GM21528 (cell line): ENCODE measurements at regions not wholly inside any gene's neighbourhood (a gene's known extent, or its start where the extent isn't known, plus 50 kb on each side); places are given as distances from the start of the nearest gene placed in this dataset.

Source experiments
- ATAC-seq: cut with Tn5 transposase; IDR thresholded peaks from one replicate; pipeline ENCODE4 v1.9.1; 2021; ENCODE audit warnings: mild to moderate bottlenecking, moderate library complexity; ENCODE audit not compliant: unreplicated experiment, low FRiP score

DNA sequence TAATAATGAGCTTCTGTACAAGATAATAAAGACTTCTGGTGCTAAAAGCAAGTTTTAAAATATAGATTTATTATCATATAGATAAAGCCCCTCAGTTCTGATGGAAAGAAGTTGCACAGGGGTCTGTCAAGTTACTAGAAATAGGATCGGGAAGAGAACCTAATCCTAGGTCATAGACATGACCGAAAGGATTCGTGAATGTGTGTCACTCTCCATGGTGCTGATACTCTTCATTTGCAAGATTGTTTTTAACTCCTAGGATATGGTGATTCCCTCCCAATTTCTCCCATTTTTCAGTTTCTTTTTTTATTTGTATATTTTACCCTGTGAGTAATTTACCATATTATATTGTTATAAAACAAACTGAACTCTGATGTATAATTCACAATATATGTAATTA, 58.9 kb upstream of the CTNNA2 start:
- no peak for ATAC-seq

GRCh38 chr2:79452651-79453050, 60.2 kb upstream of the CTNNA2 start:
- ATAC-seq, result no peak

DNA sequence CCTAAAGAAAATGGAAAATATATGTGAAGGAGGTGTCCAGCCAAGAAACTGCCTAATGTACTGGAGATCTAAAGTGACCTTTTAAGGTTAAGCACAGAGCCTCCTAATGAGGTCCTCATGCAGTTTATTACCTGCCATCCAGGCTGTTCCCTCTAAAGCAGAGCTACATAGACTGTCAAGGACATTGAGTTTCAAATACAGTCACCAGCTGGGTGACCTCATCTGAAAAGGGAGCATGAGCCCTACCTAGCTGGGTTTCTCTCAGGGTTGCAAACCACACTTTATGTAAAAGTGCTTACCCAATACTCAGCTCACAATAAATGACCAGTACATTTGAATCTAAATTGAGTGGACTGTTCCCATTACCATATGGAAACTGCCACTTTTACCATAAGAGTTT, 65.4 kb upstream of the CTNNA2 start:
- ATAC-seq, result no peak

- ATAC-seq, result no peak
Measured at GRCh38 chr2:79446313-79446712, 66.5 kb upstream of the CTNNA2 start.

DNA sequence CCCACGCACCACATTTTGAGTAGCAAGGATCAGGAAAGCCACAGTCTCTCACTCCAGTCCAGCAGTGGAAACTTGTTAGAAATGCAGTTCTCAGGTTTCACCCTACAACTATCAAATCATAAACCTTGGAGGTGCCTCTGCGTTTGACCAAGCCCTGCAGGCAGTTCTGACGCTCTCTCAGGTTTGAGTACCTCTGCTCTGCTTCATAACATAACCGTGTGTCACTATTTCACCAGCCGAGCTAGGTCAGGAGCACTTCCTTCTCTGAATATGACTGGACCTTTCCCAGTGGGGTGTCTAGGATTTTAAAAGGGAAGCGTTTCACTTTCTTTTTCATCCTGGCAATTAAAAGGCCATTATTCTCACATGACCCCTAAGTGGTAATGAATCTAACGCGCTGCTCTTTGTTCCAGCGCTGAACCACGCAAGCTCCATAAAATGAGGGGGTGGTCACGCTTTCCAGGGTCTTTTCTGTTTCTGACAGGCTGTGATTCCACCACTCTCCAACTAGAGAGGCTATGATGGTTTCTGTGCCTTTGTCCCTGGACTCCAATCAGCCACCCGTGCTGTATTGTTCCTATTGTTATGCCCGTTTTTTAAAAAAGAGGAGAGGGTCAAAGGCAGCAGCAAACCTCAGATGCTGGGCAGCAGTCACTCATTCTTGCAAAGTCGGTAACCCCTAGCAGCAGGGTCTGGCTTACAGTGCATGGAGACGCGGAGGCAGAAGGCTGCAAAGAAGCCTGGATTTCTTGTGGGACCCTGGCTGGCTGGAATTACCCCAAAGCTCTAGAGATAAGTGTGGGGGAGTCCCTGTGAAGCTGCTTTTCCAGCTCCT, 75.2 kb upstream of the CTNNA2 start:
- no peak for ATAC-seq

- no peak for ATAC-seq
Measured at GRCh38 chr2:79434362-79434761, 78.5 kb upstream of the CTNNA2 start.

- ATAC-seq, result no peak
Measured at GRCh38 chr2:79432731-79433146, 80.1 kb upstream of the CTNNA2 start.

GRCh38 chr2:79428745-79429144, 84.1 kb upstream of the CTNNA2 start:
- no peak for ATAC-seq

DNA sequence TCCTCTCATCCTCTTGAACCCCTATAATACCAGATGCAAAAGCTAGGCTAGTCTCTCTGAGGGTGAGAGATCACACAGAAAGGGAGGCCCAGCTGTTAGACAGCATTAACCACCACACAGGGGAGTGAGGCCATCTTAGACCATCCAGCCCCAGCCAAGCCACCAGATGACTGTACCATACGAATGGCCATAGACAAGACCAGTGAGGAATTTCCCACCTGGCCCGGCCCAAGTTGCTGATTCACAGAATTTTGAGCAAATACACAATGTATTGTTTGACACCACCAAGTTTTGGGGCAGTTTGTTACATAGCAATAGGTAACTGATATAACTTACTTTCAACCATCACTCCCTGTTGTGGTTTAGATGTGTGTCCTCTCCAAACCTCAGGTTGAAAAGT, 98.2 kb upstream of the CTNNA2 start:
- no peak for ATAC-seq

DNA sequence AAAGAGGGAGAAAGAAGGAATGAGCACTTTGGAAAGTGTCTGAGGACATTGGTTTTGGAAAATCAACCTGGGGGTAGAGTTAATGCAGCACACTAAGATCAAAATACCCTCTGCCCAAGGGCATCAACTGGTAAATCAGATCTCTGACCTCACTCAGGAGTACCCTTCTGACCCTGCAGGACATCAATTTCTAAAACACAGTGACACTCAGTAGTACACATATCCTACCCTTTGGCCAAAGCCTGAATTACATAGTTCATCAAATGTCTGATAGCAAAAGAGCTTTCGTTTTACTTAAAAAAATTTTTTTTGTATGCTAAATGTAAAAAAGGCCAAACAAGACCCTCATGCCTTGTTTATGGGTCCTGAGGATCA, 118.4 kb upstream of the CTNNA2 start:
- ATAC-seq, result no peak

GRCh38 chr2:79393806-79394484, 118.9 kb upstream of the CTNNA2 start:
- ATAC-seq, result no peak

DNA sequence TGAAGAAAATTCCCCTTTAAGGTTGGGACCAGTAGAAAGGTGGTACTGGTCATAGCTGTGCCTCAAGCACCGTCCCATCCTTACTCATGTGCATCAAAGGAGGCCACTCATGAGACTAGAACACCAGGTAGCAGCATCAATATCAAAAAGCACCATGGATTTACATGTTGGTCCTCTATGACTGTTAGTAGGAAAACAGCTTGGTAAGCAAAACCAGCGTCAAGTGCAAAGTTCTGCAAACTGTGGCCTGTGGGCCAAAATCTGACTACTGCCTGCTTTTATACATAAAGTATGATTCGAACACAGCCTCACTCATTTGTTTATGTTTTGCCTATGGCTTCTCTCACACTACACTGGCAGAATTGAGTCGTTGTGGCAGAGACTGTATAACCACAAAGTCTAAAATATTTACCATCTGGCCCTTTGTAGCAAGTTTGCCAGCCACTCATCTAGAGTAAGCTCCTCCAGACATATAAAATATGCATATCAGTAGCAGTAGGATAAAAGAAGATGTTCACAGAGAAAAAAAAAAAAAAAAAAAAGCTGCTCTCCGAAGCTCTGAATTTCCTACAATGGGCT, 119.7 kb upstream of the CTNNA2 start:
- ATAC-seq, result no peak

DNA sequence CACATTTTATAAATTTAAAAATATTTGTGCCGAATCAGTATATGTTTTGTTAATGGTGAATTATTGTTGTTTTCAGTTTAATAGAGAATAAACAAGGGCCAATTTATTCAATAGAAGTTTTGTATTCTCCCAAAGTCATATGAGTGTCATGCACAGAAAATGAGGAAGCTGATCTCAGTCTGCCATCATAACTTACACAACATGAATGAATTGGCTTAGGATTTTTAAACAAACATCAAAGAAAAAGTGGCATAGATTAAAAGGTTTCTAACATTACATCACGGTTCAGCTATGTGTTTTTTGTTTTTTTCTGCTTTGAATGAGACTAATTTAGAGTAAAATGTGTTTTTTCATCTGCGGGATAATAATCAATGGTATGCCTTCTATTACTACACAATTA, 123.4 kb upstream of the CTNNA2 start:
- ATAC-seq, result no peak

DNA sequence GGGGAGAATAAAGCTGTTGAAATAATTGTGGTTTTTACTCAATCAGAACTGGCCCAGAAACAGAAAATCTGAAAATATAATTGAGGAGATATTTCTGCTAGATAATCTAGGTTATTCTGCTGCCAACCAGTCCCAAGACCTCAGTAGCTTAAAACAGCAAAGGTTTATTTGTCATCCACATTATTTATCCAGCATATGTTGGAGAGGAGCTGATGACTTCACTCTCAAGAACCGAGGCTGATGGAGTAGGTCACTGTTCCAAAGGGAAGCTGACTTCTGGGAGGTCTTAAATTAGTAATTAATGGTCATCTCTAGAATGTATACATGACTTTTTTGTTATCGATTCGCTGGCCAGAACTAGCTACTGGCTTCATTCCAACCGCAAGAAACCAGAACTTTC, 124.8 kb upstream of the CTNNA2 start:
- ATAC-seq, result no peak

DNA sequence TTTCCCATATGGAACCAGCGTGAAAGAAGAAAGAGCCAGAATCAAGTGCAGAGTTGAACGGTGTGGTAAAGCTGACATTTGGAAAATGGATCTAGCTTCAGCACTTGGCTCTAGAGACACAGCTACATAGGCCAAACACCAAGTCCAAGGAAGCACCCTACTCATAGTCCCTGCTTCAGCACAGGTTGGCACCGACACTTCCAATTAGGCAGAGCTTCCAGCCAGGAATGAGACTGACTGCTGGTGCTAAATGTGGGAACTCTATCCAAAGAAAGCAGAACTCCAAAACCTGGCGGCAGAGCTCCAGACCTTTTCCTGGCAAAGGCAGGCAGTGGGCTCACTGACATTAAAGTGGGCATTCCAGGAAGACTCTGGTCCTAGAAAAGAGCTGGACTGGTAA, 125.4 kb upstream of the CTNNA2 start:
- no peak for ATAC-seq

DNA sequence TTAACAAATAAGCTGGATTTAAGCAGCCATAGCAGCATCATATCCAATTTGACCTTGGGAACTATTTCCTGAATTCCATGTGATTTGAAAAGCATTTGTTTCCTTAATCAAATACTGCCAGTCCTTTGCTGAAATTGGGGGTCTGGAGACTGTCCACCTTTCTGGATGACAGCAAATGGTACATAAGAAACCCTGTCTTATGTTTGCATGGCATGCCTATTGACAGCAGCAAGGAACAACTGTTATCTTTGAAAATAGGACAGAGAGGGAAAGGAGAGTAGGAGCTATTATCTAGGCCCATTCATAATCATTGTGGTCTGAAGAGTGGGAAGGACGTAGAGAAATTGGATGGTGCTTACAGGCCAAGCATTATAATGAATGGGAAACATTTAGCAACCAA, 129.2 kb upstream of the CTNNA2 start:
- no peak for ATAC-seq

DNA sequence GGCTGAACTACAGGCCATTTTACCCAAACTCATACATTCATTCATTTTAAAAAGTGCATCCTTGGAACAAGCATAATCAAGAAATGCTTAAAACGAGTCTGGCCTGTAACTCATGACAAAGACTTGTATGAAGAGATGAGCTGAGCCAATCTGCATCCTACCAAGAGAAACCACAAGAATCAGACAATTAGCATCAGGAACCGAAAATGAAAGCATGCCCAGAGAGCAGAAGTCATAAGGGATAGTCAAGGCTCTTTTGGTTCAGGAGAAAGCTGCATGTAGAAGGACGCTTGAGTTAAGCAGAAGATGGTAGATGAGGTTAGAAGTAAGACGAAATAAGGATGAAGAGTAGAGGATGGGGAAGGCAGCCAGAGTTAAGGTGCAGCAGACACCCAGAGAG, 137.0 kb upstream of the CTNNA2 start:
- no peak for ATAC-seq

DNA sequence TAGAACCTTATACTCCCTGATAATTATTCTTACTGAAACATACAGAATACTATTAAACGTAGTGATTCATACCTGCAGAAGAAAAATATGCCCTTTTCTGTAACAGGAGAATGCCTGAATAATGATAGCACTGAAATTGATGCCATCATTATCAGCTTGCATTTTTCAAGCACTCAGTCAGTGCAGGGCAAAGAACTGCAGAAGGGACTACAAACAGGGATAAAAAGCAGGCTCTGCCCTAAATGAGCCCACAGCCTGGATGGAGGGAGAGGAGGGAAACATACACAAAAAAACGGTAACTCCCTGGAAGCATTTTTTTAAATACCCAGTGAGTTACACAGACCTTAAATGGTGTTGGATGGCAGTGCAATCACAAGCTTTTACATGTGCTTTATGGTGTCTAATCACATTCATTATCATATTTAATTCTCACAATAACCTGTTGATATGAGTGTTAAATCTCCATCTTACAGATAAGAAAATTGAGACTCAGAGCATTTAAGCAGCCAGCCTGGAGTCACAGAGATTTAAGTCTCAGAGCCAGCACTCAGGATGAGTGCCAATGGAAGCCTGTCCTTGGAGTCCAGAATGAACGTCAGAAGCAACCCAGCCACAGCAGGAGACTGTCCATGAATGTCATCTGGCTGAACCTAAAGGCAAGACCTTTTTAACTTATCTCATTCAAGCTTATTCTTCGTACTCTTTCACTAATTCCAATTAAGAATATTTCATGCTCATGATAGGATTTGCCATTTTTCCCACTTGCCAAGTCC, 139.3 kb upstream of the CTNNA2 start:
- no peak for ATAC-seq

DNA sequence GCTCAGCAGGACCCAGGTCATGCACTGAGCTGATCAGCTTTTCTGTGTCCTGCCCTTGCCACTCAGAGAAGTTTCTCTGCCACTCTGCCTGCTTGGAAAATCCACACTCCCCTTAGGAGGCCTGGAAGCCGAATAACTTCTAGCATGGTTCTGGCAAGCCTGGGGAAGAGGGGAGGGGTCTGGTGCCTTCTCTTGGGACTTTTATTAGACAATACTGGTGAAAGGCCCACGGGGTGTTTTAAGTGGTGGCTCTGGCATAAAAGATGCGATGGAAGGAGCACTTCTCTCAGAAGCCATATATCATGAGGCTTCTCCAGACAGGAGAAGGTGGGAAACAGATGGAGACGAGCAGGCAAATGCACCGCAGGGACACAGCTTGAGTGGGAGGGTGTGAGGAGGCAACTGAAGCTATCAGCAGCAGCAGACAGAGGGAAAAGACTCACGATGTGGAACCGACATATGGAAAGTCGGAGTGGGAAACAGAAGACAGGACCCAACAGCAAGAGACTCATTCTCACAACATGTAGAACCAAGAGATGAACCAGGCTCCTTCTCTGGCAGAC, 141.8 kb upstream of the CTNNA2 start:
- ATAC-seq, result no peak

DNA sequence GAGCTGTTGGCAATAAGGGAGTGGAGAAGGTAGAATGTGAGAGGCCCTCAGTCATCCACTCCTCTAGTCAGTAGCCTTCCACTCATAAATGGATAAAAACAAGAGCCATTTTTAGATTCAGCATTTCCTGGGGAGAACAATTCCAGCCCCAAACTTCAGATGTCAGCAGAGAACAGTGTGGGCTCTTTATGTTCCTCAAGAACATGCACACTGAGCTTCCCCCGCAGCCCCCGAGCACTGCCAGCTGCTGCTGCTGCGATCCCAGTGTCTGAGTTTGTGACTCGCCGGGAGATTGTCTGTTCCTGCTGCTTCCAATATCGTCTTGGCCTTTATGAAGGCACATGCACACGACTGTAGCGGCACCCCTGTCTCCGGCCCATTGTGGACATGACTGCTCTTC, 143.7 kb upstream of the CTNNA2 start:
- no peak for ATAC-seq

GRCh38 chr2:79368116-79368630, 144.7 kb upstream of the CTNNA2 start:
- ATAC-seq, result no peak
